ENCODE measurements at regions not wholly inside any gene's neighbourhood (a gene's known extent, or its start where the extent isn't known, plus 50 kb on each side); places are given as distances from the start of the nearest gene placed in this dataset.
A peak's percentile ranks its signal among the peaks of the same experiment; 100 is the strongest.

DNA sequence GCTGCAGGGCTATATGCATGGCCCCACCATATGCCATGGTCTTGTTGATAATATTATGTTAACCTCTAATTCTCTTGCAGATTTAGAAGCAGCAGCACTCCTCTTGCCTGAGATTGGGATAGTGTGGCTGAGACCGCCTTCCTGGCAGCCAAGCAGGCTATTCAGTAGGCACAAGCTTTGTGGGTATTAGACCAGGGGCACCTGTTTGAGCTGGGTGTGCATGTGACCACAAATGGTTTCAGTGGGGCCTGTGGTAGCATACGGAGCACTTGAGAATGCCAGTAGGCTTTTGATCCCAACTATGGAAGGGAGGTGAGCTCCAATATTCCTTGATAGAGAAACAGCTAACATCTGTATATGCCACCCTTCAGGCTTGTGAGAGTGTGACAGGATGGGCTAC lies 625.1 kb upstream of the NUDT12 start:
- DNase-seq (ENCODE audit: low spot score): no peak
- H4K20me1 ChIP-seq (ENCODE audit: insufficient read depth, low read length): no peaks in the 10 kb centered on the region
- BruUV-seq (replicated peaks): no TSS peak
- H3K9me2 ChIP-seq (ENCODE audit: insufficient read depth, low read length): no peaks in the 10 kb centered on the region
- no peak overlapping the region for H3K4me2 ChIP-seq (ENCODE audit: low read length)
- TF ChIP-seq CTCF (conservative IDR thresholded peaks at IDR 0.05; ENCODE audit: low read length): no peak
- no peak for TF ChIP-seq EZH2phosphoT487 (IDR thresholded peaks at IDR 0.05; ENCODE audit: borderline replicate concordance, low read depth, low read length)
- no peak overlapping the region for H2AFZ ChIP-seq (ENCODE audit: low read length)
- H3K4me3 ChIP-seq (ENCODE audit: low read depth, low read length, poor library complexity, severe bottlenecking): no peak overlapping the region
- no peaks in the 10 kb centered on the region for H3K4me1 ChIP-seq (ENCODE audit: insufficient read depth, low read length, poor library complexity, severe bottlenecking)
- H3K36me3 ChIP-seq (ENCODE audit: insufficient read depth, low read length): no peaks in the 10 kb centered on the region
- H3K27ac ChIP-seq (ENCODE audit: low read depth, low read length, poor library complexity, severe bottlenecking): no peak overlapping the region
- no peaks in the 10 kb centered on the region for H3K79me2 ChIP-seq (ENCODE audit: insufficient read depth, low read depth, low read length)
- peaks cover 15% of the 10 kb centered on the region for H3K9me3 ChIP-seq (ENCODE audit: low read length)
- intact Hi-C loops (cut with micrococcal nuclease; ENCODE audit: unreplicated experiment): no loop called here
- POLR2A ChIA-PET: no interaction called here
- CTCF ChIA-PET (ENCODE audit: unreplicated experiment): no interaction called here

DNA sequence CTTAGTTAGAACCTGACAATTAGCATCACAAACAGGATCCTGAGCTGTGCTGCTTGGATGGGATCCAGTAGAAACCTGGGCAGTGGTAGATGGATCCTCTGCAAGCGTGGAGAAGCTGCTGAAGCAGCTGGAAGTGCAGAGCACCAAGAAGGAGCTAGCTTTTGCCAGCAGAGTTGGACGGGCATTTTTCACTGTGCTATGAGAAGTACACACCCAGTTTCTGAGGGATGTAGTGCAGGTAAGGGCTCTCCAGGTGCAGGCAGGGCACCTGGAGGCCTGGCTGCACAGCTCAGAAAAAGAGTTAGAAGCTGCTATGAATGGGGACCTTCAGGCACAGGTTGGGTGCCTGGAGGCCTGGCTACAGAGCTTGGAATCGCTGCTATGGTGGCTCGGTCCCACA lies 623.9 kb upstream of the NUDT12 start:
- CTCF ChIA-PET (ENCODE audit: unreplicated experiment): no interaction called here

GRCh38 chr5:104186100-104186499 lies 623.5 kb upstream of the NUDT12 start:
- Histone ChIP-seq H3K9me3 (ENCODE audit: low read length) (peaks cover 15% of the 10 kb centered on the region), H3K4me2 (ENCODE audit: low read length) (no peak overlapping the region), H4K20me1 (ENCODE audit: insufficient read depth, low read length) (no peaks in the 10 kb centered on the region), H3K9me2 (ENCODE audit: insufficient read depth, low read length) (no peaks in the 10 kb centered on the region), H3K36me3 (ENCODE audit: insufficient read depth, low read length) (no peaks in the 10 kb centered on the region), H3K79me2 (ENCODE audit: insufficient read depth, low read depth, low read length) (no peaks in the 10 kb centered on the region), H3K27ac (ENCODE audit: low read depth, low read length, poor library complexity, severe bottlenecking) (no peak overlapping the region), H3K4me1 (ENCODE audit: insufficient read depth, low read length, poor library complexity, severe bottlenecking) (no peaks in the 10 kb centered on the region), H3K4me3 (ENCODE audit: low read depth, low read length, poor library complexity, severe bottlenecking) (no peak overlapping the region), H2AFZ (ENCODE audit: low read length) (no peak overlapping the region)
- DNase-seq (ENCODE audit: low spot score): peak; percentile 58
- CTCF ChIA-PET (ENCODE audit: unreplicated experiment): no interaction called here
- TF ChIP-seq EZH2phosphoT487 (IDR thresholded peaks at IDR 0.05; ENCODE audit: borderline replicate concordance, low read depth, low read length) (no peak), CTCF (conservative IDR thresholded peaks at IDR 0.05; ENCODE audit: low read length) (no peak)
- BruUV-seq (replicated peaks): no TSS peak
- POLR2A ChIA-PET: no interaction called here
- intact Hi-C loops (cut with micrococcal nuclease; ENCODE audit: unreplicated experiment): no loop called here

More for the DNA sequence above, 623.9 kb upstream of the NUDT12 start:
- Histone ChIP-seq H3K4me1 (ENCODE audit: insufficient read depth, low read length, poor library complexity, severe bottlenecking) (no peaks in the 10 kb centered on the region), H3K9me3 (ENCODE audit: low read length) (peaks cover 15% of the 10 kb centered on the region), H3K9me2 (ENCODE audit: insufficient read depth, low read length) (no peaks in the 10 kb centered on the region), H3K4me2 (ENCODE audit: low read length) (no peak overlapping the region), H4K20me1 (ENCODE audit: insufficient read depth, low read length) (no peaks in the 10 kb centered on the region), H3K4me3 (ENCODE audit: low read depth, low read length, poor library complexity, severe bottlenecking) (no peak overlapping the region), H3K27ac (ENCODE audit: low read depth, low read length, poor library complexity, severe bottlenecking) (no peak overlapping the region), H2AFZ (ENCODE audit: low read length) (no peak overlapping the region), H3K36me3 (ENCODE audit: insufficient read depth, low read length) (no peaks in the 10 kb centered on the region), H3K79me2 (ENCODE audit: insufficient read depth, low read depth, low read length) (no peaks in the 10 kb centered on the region)
- no TSS peak for BruUV-seq (replicated peaks)
- intact Hi-C loops (cut with micrococcal nuclease; ENCODE audit: unreplicated experiment): no loop called here
- TF ChIP-seq EZH2phosphoT487 (IDR thresholded peaks at IDR 0.05; ENCODE audit: borderline replicate concordance, low read depth, low read length): no peak
- no peak for TF ChIP-seq CTCF (conservative IDR thresholded peaks at IDR 0.05; ENCODE audit: low read length)
- DNase-seq (ENCODE audit: low spot score): no peak
- POLR2A ChIA-PET: no interaction called here
